Hematopoietic multipotent progenitor cell (in vitro differentiated cells): ENCODE measurements at regions not wholly inside any gene's neighbourhood (a gene's known extent, or its start where the extent isn't known, plus 50 kb on each side); places are given as distances from the start of the nearest gene placed in this dataset.

Experiments used
- DNase-seq, 3 donors: peaks; one replicate each; pipeline ENCODE4 v3.0.0-alpha.2; 2011 to 2015; ENCODE audit warnings: low read depth in 2 of 3, low spot score in 2 of 3

DNA sequence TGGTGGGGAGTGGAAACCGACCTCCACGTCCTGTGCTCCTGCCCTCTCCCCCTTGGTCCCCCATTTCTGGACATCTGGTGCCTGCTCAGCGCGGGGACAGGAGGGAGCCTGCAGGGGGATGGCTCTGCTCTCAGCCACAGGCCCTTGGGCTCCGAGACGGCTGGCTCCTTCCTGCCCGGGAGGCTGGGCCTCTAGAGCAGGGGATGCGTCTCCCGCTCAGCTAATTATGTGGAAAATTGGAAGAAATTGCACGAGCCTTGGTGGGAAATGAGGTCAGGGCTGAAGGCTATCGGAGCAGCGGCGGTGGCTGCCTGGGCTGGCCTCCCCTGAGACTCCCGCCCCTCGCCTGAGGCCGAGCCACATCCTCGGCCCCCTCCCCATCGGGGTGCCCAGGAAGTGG, 154.6 kb upstream of the CIBAR2 start:
- no peak for DNase-seq

DNA sequence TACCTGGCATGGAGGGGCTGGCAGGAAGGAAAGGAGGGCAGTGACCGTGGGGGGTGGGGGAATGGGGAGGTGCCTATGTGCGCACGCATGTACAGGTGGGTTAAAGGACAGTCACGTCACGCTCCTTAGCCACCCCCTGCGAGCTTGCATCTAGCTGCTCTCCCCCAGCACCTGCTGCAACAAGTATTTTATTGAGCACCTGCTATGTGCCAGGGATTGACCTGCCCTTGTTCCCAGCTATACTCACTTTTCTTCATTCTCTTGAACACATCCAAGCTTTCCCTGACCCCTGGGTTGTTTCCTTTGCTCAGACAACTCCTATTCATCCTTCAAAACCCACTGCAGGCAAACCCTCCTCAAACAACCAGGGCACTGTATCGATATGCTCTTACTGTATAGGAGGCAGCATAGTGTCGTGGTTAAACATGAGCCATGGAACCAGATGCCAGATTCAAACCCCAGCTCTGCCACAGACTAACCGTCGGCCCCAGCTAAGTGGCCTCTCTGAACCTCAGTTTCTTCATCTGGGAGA, 155.2 kb upstream of the CIBAR2 start:
- no peak for DNase-seq

DNA sequence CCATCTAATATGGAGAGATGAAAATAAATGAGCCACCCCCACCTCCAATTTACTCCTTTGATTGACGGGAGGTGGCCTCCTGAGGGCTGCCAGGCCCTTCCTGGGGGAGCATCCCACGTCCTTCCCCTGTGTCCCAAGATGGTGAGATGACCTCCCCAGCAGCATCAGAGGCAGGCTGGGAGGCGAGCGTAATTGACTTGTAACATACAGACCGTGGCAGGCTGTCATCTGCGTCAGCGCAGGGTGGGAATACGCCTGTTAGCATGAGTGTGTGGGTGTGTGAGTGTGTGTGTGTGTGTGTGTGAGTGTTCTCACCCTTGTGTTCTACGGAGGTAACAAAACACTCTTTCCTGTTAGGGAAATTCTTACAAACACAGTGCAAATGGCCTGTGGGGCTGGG, 156.9 kb upstream of the CIBAR2 start:
- no peak for DNase-seq

DNA sequence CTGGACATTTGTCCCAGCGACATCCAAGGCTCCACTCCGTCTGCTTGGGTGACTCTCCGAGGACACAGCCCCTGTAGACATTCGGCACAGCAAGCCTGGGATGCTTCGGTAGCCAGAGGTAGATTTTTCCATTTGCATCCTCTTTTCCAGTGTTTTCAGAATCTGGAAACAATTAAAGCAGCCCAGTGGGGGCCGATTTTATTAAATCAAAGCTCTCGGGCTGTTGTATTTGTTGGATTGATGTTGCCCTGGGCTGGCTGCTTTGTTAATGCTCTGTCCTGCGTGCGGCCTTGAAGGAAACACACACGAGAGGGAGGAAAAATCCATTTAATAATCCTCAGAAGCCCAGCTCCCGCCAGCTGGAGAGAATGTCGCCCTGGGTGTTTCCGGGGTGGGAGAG, 158.1 kb upstream of the CIBAR2 start:
- DNase-seq, result no peak

DNA sequence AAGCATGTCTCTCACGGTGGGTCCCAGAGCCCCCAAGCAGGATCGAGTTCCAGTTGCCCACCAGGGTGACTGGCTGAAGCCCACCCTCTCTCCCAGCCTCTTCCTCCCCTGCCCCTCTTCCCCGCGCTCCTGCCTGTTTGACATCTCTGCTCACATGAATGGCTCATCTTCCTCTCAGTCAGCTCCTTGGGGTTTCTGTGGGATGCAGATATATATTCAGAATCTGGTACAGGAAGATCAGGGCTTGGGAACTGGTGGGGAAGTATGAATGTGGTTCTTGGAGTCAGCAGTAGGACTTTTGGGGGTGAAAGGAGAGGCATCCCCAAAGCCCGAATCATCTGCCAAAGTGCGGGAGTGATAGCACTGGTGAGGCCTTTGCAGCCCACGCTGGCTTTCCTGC, 158.9 kb upstream of the CIBAR2 start:
- DNase-seq, result no peak

DNA sequence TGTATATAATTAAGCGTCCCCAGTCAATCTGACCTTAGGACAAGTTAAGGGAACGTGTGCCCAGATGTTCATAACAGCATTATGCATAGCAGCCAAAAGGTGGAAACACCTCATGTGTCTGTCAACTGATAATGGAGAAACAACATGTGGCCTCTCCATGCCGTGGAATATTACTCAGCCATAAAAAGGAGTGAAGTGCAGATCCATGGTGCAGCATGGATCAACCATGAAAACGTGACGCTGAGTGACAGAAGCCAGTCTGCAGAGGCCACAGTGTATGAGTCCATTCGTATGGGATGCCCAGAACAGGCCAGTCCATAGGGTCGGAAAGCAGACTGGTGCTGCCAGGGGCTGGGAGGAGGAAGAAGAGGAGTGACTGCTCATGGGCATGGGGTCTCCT, 161.0 kb upstream of the CIBAR2 start:
- no peak for DNase-seq

DNA sequence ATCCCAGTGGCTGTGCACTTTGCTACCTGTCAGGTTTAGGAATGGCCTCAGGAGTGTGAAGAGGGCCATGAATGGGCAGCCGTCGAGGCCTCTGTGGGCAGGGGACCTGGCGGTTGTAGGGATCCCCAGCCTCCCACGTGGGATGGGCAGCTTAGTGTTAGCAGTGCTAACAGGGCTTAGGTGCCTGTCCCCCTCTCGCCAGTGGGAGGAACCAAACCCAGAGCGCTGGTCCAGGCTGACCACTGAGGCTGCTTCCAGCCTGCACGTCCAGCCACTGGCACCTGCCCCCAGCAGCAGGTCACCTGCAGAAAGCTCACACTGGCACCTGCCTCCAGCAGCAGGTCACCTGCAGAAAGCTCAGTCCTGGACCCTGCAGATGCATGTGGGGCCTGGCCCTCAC, 162.2 kb upstream of the CIBAR2 start:
- no peak for DNase-seq

- no peak for DNase-seq
Measured at GRCh38 chr16:85274924-85275323, 162.7 kb upstream of the CIBAR2 start.

DNA sequence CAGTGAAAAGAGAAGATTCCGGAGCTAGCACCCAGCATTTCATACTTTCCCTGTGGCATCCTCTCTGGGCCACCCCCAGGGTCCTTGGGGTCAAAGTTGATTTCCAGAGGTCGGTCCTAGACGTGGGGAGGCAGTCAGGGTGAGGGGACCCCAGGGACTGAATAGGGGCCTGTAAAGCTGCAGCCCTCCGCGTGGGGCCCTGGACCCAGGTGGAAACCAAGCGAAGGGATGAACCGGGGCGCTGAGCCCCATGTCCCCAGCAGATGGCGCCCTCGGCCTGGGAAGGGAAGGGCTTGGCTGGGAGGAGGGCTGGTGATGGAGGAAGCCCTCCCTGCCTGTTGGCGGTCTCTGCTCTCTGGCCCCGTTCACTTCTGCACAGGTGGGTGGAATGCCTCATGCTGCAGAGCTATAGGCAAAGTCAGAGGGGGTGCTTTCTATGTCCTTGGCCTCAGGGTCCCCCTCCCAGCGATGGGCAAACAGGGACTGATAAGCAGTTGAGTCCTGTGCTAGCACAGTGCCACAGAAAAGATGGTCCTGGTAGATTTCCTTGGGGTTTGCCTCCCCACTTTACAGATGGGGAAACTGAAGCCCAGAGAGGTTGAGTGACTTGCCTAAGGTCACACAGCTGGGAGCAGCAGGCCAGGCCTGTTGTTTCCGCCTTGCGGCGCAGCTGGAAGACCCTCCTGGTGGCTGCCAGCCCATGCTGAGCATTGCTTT, 163.4 kb upstream of the CIBAR2 start:
- DNase-seq, result peak; percentile 22 to 85 (median 71)

DNA sequence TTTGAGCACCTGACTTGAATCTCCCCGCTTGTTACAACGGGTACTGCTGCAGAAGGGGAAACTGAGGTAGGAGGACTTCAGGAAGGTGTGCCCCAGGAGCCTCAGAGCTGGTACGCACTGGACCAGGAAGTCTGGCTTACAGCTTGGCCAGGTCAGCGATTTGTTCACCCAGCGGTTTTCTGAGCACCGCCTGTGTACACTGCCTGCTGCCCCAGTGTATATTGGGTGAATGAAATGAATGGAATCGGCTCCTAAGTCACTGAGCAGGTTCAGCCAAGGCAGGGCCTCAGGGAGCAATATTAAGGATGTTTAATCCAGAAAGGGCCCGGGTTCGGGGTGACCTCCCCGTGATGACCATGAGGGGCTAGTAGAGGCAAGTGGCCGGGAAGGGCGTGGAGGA, 164.0 kb upstream of the CIBAR2 start:
- DNase-seq, result no peak

DNA sequence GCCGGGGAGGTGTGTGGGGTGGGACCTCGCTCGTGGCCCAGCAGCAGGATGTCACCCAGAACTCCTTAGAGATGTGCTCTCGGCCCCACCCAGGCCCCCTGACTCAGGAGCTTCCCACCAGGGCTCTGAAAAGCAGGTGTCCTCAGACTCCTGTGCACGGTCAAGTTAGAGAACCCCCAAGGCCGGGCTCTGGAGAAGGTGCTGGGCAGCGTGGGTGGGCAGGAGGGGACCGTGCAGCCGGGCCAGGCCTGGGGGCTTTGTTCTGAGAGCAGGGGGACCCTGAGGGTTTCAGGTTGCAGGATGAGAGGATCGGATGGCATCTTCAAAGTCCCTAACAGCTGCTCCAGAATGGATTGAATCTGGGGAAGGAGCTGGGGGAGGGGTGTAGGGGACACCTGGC, 164.4 kb upstream of the CIBAR2 start:
- no peak for DNase-seq

DNA sequence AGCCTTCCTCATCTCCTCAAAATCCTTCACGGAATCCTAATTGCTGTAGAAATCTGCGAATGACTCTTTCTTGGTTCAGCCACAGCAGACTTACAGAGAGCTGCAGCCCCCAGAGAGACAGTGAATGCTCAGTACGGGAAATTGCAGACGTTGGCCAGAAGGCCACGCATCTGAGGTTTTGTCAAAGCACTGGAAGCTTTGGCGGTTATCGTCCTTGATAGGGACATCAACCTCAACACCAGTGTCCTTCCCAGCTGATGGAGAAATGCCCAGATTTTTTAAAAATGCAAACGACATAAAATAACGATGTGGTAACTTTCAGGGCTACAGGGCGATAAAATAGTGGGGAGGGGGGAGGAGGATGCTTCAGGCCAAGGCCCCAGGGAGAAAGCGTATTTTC, 166.6 kb upstream of the CIBAR2 start:
- no peak for DNase-seq

DNA sequence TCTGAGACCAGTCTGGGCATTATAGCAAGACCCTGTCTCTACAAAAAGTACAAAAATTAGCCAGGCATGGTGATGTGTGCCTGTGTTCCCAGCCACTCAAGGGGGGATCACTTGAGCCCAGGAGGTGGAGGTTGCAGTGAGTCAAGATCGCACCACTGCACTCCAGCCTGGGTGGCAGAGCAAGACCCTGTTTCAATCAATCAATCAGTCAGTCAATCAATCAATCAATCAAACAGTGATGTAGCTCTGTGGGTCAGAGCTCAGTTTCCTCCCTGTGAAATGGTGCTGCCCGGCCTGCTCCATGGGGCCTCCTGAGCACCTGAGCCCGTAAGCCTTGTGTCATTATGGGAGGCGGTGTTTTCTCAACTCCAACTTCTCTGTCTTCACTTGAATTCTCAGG, 167.1 kb upstream of the CIBAR2 start:
- no peak for DNase-seq

- no peak for DNase-seq
Measured at GRCh38 chr16:85279825-85280545, 167.7 kb upstream of the CIBAR2 start.

GRCh38 chr16:85281181-85281580, 168.9 kb upstream of the CIBAR2 start:
- DNase-seq, result no peak

GRCh38 chr16:85282842-85283241, 170.6 kb upstream of the CIBAR2 start:
- DNase-seq, result no peak

DNA sequence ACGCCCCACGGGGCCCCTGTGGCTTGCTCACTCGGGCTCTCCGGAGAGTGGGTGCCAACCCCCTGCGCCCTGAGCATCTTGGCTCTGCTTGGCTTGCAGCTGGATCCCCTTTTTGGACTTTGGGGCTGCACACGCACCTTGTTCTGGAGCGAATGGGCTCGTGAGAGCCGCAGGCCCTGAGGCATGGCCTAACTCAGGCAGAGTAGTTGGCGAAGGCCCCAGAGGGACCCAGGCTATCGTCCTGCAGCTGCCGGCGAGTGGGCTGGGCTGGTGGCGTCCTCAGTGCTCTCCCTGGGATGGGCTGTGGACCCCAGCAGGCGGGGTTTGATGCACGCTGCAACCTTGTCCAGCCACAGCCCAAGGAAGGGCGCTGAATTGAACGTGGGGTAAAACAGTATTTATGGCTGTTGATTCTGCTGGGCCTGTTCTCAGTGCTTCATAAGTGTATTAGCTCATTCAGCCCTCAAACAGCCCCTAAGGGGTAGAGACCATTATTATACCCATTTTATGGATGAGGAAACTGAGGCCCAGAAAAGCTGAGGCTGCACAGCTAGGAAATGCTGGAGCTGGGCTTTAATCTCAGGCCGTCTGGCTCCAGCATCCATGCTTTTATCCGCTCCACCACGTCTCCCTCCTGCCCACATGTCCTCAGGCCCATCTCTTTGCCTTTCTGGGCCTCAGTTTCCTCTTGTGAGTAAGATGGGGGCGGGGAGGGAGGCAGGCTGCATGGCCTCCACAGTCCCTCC, 171.2 kb upstream of the CIBAR2 start:
- DNase-seq, result no peak

- DNase-seq, result no peak
Measured at GRCh38 chr16:85284141-85284817, 172.0 kb upstream of the CIBAR2 start.

- no peak for DNase-seq
Measured at GRCh38 chr16:85285681-85286065, 173.4 kb upstream of the CIBAR2 start.

DNA sequence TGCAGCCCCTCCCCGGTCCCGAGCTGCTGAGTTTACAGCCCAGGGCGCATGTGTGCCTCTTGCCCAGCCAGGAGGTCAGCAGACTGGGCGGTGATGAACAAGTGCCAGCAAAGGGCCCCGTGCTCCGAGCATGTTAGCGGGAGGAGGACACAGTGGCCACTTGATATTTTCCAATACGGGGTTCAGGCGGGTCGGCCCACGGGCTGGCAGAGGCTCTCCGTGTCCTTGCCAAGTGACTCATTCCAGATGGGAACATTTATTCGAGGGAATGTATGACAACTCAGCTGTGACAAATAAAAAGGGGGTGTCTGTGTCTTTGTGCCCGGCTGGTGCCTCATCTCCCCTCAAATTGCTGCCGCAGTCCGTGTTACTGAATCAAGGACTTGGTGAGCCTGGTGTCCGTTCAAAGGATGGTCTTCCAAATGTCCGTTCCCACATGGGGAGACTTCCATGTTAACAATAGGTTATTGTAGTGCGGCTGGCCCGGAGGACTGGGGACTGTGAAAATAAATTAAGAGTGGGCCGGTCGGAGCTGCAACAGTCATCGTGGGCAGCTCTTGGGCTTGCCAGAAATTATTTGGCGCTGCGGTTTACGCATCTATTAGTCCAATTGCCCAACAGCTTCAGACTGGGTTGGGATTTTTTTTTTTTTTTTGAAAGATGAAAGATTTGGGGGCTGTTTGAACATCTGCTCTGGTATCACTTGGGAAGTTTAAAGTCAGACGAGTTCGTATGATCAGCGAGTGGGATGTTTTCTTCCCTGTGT, 174.0 kb upstream of the CIBAR2 start:
- no peak for DNase-seq
